GOT3 (cell line): ENCODE measurements at regions not wholly inside any gene's neighbourhood (a gene's known extent, or its start where the extent isn't known, plus 50 kb on each side); places are given as distances from the start of the nearest gene placed in this dataset.
"Not testable (repeated sequence)": the region's sequence is repeated elsewhere in the genome, so short reads cannot be mapped to it uniquely, and the experiment has no call there.

Experiments used
- DNase-seq: peaks from one replicate; lab custom pipeline; 2025; ENCODE audit warnings: mixed read lengths; lab: John Stamatoyannopoulos, UW

DNA sequence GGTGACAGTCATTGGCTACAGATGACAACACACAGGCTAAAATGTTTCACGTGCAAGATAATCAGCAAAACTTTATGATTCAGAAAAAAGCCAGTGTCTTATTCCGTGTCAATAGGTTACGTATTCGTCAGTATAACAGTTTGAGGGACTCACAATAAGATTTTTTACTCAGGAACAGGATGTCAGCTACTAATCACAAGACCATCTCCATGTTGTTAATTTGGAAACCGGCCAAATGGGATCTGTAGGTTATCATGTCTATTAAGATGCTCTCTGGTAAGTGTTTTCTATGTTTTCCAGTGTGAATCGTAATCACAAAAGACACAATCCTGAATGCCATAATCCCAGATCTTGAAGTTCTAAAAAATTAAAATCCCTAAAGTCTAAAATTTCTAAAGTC, 197.3 kb downstream of the ETV1 start:
- no peak for DNase-seq

DNA sequence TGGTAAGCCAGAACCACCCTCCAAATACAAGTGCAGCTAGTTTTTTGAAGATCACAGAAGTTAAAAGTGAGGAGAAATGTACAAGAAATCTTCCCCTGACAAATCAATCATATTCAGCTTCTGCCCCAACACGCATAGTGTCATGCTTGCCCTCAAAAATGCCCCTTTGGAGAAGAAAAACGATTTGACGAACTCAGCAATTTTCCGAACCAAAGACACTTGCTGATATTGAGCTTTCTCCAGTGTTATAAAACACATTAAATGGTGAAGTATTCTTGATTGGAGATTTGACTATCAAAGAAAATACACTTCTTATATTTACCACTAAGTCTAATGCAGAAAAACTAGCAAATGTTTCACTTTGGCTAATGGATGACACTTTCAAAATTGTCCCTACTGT, 195.5 kb downstream of the ETV1 start:
- no peak for DNase-seq

DNA sequence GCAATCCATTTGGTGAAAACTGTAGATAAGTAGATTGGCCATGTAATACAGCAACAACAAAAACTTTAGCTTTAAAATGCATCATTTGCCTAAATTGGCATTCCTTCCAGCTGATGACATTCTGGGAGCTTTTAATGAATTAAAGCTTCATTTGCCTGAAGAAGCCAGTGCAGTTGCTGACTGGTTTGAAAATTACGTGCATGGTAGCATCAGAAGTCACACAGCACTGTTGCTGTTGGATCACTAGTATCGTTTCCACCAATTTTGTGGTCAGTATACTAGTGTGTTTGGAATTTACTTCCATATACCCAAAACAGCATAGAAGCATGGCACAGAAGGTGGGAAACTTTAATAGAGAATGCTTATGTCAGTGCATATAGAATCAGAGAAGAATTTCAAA, 194.9 kb downstream of the ETV1 start:
- DNase-seq = no peak

DNA sequence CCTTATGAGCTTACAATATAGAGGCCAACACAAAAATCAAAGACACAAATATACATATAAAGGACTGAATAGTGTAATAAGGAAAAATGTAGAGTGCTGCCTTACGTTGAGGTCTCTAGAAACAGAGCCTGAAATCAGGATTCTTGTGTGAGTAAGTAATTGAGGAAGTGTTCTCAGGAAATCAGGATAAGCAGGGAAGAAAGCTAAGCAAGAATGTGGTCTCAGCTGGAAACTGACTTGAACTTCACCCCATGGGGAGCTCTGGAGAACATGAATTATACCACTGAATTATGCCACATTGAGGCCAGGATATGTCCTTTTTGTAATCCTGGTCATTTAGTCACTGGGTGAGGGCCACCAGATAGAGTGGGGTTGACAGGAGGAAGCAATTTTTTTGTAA, 191.9 kb downstream of the ETV1 start:
- no peak for DNase-seq

DNA sequence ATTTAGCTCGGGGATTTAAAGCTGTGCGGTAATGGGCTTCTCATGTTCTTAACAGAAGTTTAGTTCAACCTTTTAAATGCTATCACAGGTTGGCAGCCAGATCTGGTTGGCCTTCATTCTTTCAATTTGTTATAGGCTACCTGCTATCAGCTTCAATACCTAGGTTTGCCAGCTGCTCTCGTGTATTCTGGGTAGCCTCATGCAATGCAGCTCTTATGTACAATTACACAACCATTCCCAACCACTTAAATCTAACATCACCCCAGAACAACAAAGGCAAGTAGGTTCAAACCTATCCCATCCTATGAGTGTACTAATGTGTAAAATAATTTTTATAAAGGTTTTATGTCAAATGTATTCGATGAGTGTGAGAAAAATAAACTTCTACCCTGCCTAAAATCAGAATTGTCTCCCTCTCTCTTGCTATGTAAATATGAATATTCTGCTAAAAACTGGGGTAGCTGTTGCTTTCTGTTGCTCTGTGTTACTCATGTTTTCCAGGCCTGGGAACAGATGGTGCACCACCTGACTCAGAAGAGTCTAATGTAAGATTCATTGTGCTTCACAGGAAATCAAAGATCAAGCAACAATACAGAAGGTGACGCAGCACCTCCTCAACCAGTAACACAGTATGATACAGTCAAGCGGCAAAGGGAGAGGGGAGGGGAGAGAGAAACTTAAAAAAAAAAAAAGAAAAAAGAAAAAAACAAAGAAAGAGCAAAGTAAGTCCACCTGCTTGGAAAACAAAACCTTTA, 188.6 kb downstream of the ETV1 start:
- DNase-seq = no peak

DNA sequence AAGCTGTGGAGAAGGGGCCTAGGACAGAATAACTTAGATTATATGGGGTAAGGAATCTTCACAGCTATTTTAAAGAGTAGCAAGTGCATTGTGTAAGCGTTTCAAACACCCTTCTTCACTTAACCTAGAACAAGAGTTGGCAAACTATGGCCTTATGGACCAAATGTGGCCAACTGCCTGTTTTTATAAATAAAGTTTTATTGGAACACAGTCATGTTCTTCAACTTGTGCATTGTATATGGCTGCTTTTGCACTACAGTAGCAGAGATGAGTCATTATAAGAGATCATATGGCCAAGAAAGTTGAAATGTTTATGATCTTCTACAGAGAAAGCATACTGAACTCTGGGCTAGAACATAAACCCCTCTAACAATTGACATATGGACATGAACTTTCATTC, 187.8 kb downstream of the ETV1 start:
- no peak for DNase-seq

DNA sequence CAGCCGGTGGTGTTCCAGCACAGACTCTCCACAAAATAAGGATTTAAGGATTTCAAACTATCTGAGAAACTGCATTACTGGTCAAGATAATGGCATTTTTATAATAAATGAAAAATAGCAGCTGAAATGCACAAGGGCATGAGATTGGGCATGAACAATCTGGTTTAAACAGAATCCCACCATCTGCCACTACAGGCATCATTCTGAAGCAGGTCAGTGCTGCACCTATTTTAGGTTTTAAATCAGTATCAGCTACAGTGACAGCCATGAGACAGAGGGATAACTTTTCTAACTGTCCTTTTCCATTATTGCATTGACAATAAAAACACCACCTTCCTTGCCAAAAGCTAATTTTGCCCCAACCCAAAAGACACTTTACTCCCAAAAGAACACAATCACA, 186.8 kb downstream of the ETV1 start:
- DNase-seq = no peak

DNA sequence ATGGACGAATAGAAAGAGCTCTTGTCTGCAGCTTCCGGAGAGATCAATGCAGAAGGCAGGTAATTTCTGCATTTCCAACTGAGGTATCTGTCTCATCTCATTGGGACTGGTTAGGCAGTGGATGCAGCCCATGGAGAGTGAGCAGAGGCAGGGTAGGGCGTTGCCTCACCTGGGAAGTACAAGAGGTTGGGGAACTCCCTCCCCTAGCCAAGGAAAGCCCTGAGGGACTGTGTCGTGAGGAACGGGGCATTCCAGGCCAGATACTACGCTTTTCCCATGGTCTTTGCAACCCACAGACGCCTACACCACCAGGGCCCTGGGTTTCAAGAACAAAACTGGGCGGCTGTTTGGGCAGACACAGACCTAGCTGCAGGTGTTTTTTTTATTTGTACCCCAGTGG, 186.3 kb downstream of the ETV1 start:
- DNase-seq = no peak

DNA sequence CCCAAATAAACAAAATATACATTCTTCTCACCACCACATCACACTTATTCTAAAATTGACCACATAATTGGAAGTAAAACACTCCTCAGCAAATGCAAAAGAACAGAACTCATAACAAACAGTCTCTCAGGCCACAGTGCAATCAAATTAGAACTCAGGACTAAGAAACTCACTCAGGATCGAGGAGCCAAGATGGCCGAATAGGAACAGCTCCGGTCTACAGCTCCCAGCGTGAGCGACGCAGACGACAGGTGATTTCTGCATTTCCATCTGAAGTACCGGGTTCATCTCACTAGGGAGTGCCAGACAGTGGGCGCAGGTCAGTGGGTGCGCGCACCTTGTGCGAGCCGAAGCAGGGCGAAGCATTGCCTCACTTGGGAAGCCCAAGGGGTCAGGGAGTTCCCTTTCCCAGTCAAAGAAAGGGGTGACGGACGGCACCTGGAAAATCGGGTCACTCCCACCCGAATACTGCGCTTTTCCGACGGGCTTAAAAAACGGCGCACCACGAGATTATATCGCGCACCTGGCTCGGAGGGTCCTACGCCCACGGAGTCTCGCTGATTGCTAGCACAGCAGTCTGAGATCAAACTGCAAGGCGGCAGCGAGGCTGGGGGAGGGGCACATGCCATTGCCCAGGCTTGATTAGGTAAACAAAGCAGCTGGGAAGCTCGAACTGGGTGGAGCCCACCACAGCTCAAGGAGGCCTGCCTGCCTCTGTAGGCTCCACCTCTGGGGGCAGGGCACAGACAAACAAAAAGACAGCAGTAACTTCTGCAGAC, 183.2 kb downstream of the ETV1 start:
- not testable (repeated sequence) for DNase-seq

DNA sequence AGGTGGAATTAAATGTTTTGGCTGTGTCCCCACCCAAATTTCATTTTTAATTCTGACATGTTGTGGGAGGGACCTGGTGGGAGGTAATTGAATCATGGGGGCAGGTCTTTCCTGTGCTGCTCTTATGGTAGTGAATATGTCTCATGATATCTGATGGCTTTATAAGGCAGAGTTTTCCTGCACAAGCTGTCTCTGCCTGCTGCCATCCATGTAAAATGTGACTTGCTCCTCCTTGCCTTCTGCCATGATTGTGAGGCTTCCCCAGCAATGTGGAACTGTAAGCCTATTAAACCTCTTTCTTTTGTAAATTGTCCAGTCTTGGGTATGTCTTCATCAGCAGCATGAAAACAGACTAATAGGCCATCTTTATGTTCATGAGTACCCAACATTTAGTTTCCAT, 172.2 kb downstream of the ETV1 start:
- not testable (repeated sequence) for DNase-seq

DNA sequence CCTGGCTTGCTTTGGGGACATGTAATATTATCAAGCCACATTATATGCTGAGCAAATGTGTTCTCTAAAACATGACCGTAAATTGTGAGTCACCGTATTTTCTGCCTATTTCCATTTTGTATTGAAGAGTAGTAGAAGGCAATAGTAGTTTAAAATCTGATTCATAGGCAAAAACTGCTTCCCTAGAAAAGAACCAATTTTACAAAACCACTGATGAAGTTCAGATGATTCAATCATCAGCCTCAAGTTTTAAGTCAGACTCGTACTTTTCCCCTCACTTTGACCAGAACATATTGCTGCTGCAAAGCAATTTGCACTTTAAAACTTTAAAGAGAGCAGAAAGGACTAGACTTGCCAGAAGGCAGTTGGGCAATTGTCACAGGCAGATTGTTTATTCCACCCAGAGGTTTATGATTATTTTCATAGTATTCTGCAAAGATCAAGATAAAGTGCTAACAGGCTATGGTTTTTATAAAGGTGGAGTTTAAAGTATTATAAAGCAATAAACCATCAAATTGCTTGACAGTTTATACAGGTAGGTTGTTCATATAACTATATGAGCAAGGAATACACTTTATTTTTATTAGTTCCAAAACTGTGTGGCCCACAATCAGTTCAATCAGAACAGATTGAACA, 168.2 kb downstream of the ETV1 start:
- DNase-seq = no peak

DNA sequence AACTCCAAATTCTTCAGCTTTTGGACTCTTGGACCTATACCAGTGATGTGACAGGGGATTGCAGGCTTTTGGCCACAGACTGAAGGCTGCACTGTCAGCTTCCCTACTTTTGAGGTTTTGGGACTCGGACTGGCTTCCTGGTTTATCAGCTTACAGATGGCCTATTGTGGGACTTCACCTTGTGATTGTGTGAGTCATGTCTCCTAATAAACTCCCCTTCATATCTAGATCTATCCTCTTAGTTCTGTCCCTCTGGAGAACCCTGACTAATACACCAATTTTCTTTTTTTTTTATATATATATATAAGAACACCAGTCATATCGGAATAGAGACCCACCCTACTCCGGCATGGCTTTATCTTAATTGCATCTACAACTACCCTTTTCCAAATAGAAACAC, 166.8 kb downstream of the ETV1 start:
- no peak for DNase-seq

DNA sequence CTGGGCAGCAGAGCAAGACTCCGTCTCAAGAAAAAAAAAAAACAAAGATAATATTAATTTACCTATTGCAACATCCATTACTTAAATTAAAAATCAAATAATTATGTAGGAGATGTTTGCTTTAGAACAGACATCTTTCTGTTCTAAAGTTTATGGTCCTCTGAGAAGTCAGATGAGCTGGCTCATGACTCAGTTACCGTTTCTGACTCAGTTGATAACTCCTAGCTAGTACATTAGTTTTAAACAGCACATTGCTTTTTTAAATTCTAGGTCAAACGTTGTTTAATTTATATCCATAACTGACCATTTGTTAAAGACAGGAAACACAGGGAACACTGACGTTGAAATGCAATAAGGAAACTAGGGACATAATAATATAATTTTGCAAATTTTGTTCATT, 162.7 kb downstream of the ETV1 start:
- DNase-seq = no peak

DNA sequence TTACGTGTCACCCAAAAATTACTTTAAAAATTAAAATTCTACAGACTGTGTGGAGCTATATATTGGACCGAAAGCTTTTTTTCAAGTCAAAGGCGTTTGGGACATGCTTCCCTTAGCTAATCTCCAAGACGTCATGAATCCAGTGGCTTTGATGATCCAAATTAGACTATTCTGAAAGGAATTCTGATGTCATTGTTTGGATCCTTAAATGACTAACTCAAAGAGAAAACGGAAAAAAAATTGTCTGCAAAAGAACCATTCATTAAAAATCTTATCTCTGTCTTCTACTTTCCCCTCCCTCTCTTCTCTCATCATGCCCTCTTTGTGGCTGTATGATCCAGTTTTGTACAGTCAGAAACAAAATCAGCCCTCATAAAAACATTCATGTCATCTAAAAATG, 161.8 kb downstream of the ETV1 start:
- no peak for DNase-seq

DNA sequence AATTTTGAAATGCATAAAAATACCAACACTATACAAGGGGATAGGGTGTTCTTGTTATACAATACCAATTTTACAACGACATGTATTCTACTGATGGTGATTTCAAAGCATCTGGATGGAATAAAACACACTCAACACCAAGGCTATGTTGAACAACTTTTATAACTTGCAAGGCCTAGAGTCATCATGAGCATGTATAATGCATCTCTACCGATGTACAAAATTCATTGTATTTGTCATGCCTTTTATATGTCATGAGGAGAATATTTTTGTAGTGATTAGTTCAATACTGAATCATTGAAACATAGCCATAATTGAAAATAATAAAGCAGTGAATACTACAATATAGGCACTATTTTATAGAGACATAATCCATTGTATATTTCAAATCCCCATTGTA, 160.2 kb downstream of the ETV1 start:
- DNase-seq = no peak

DNA sequence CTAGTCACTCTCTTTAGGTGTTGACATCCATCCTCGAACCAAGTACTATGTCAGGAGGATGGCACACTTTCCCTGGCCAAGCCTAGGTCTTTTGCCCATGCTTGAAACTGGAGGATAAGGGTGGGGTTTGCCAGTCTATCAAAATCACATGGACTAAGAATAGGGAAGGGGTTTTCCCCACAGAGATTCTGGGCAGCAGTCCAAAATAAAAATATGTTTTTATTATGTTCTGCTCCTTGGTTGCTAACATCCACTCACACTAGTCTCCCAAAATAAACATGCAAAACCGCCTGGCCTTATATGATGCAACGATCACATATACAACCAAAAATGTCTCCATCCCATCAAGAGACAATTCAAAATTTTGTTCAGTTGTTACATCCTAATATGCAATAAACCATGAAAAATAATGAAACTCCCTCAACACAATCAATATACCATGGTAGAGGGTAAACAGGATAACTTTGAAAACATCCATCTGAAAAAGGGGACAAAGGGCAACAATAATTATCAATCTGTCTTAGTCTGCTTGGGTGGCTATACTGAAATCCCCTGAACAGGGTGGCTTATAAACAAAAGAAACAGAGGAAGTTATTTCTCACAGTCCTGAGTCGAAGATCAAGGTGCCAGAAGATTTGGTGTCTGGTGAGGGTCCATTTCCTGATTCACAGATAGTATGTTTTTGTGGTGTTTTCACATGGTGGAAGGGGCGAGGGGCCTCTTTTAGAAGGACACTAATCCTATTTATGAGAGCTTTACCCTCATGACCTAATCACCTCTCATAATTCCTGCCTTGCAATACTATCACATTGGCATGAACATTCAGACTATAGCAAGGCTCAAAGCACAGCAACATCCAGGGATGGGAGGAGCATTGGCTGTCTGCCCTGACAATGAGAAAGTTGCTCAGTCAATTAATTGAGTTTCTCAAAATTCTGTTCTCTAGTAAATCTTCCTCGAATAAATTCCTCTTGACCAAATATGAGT, 159.3 kb downstream of the ETV1 start:
- DNase-seq = no peak

DNA sequence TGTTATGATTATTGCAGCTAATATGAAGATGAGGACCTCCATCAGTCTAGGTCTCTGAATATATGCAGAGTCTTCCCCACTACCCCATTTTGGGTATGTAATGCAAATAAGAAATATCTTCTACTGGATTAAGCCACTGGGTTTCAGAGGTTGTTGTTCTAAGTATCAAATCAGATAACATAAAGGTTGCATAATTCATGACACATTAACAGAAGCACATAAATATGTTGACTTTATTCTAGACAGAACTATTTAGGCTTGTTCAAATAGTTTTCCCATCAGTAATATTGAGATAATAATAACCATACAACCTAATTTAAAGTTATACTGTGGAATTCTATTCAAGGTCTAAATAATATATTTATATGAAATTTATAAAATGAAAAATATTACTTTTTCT, 157.1 kb downstream of the ETV1 start:
- DNase-seq = no peak

DNA sequence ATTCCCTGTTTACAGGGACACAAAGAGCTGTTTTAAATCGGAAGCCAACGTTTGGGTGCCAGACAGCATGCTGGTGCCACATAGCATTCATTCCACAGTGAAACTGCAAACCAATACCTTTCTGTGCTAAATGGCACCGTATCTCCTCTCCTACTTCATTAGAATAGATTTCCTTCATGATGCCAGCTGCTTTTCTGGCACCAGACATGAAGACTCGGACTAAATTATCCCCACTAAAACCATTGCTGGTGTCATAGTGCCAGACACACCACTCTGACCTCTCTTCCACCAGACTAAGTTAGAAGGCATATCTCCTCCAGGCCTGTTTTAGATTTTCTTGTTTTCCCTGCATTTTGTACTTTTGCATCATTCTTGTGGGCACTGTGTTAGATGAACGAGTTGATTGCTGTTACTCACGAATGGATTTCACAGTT, 155.1 kb downstream of the ETV1 start:
- no peak for DNase-seq

DNA sequence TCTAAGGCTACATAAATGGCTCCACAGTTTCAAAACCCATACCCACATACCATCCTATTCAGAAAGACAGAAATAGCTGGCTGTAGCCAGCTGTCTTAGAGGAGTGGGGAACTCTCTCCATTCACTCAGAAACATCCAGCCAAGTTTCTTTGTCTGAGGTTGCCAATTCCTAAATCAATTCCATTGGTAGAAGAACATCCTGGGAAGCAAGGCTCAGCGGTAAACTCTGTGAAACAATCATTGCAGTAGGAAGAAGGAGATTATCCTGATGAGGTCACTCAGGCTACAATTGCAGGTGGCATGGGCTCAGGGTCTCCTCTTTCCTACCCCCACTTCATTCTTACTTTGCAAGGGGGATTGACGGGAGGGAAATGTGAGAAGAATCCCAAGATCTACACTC, 154.0 kb downstream of the ETV1 start:
- DNase-seq = no peak

DNA sequence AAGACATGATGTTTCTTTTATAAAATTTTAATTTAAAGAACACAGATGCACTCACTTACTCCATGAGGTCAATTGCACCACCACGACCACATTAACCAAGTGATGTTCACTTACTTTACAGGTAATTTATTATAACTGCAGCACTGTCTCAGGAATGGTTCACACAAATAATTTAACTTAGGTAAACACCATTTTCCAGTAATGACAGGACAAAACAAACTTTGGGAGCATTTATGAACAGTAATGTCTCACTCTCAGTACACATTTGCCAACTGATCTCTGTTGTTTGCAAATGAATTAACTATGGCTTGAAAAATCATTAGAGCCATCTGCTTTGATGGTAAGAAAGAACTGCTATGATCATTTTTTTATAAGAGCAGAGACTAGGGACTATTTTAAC, 150.4 kb downstream of the ETV1 start:
- DNase-seq = no peak
